GM18519 (cell line): ENCODE measurements at regions not wholly inside any gene's neighbourhood (a gene's known extent, or its start where the extent isn't known, plus 50 kb on each side); places are given as distances from the start of the nearest gene placed in this dataset.
"Not testable (repeated sequence)": the region's sequence is repeated elsewhere in the genome, so short reads cannot be mapped to it uniquely, and the experiment has no call there.

Experiments used
- ATAC-seq: cut with Tn5 transposase; IDR thresholded peaks from one replicate; pipeline ENCODE4 v1.9.1; 2021; ENCODE audit warnings: mild to moderate bottlenecking, moderate library complexity; ENCODE audit not compliant: unreplicated experiment, low FRiP score

- no peak for ATAC-seq
Observed at GRCh38 chr6:74343804-74344203, 647.8 kb downstream of the CD109 start.

- ATAC-seq = not testable (repeated sequence)
Observed at GRCh38 chr6:74343321-74343720, 647.3 kb downstream of the CD109 start.

- ATAC-seq = no peak
Observed at GRCh38 chr6:74334722-74335121, 638.7 kb downstream of the CD109 start.

- no peak for ATAC-seq
Observed at GRCh38 chr6:74333406-74333805, 637.4 kb downstream of the CD109 start.

GRCh38 chr6:74320715-74321114 lies 624.7 kb downstream of the CD109 start:
- ATAC-seq = no peak

GRCh38 chr6:74320074-74320473 lies 624.1 kb downstream of the CD109 start:
- no peak for ATAC-seq

- ATAC-seq = no peak
Observed at GRCh38 chr6:74319292-74319691, 623.3 kb downstream of the CD109 start.

GRCh38 chr6:74318738-74319137 lies 622.7 kb downstream of the CD109 start:
- ATAC-seq = no peak

GRCh38 chr6:74312081-74312480 lies 616.1 kb downstream of the CD109 start:
- ATAC-seq = no peak

GRCh38 chr6:74311431-74311830 lies 615.4 kb downstream of the CD109 start:
- no peak for ATAC-seq

GRCh38 chr6:74289884-74290283 lies 593.9 kb downstream of the CD109 start:
- no peak for ATAC-seq

- ATAC-seq = no peak
Observed at GRCh38 chr6:74287932-74288331, 591.9 kb downstream of the CD109 start.

- ATAC-seq = no peak
Observed at GRCh38 chr6:74287441-74287840, 591.4 kb downstream of the CD109 start.

GRCh38 chr6:74284284-74284683 lies 588.3 kb downstream of the CD109 start:
- no peak for ATAC-seq

GRCh38 chr6:74283532-74283931 lies 587.5 kb downstream of the CD109 start:
- ATAC-seq = no peak

GRCh38 chr6:74282143-74282689 lies 586.2 kb downstream of the CD109 start:
- ATAC-seq = no peak

GRCh38 chr6:74280130-74280692 lies 584.2 kb downstream of the CD109 start:
- no peak for ATAC-seq

- no peak for ATAC-seq
Observed at GRCh38 chr6:74277777-74278186, 581.8 kb downstream of the CD109 start.

- no peak for ATAC-seq
Observed at GRCh38 chr6:74273541-74273940, 577.5 kb downstream of the CD109 start.

GRCh38 chr6:74269600-74269858 lies 573.5 kb downstream of the CD109 start:
- no peak for ATAC-seq

GRCh38 chr6:74268815-74269599 lies 573.0 kb downstream of the CD109 start:
- no peak for ATAC-seq

- no peak for ATAC-seq
Observed at GRCh38 chr6:74259981-74260380, 564.0 kb downstream of the CD109 start.
